ENCODE measurements at regions not wholly inside any gene's neighbourhood (a gene's known extent, or its start where the extent isn't known, plus 50 kb on each side); places are given as distances from the start of the nearest gene placed in this dataset.

DNA sequence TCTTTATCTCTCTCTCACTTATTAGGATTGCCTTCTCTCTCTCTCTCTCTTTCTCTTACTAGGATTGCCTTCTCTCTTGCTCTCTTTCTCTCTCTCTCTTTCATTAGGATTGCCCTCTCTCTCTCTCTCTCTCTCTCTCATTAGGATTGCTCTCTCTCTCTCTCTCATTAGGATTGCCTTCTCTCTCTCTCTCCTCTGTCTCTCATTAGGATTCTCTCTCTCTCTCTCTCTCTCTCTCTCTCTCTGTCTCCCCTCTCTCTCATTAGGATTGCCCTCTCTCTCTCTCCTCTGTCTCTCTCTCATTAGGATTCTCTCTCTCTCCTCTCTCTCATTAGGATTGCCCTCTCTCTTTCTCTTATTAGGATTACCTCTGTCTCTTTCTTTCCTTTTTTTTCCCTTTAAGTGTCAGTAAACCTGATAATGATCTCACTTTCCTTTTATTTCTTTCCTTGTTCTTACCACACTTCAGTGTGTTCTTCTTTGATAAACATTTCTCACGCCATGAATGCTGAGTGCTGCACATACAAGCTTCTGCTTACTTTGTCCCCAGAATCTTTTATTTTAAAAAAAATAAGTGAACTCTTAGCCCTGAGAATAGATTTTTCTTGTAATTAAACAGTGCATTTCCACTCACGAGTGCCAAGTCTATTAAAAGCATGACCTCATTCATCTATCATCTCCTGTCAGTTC lies 243.4 kb upstream of the TBC1D5 start:
- TF ChIP-seq, protein P1, sequence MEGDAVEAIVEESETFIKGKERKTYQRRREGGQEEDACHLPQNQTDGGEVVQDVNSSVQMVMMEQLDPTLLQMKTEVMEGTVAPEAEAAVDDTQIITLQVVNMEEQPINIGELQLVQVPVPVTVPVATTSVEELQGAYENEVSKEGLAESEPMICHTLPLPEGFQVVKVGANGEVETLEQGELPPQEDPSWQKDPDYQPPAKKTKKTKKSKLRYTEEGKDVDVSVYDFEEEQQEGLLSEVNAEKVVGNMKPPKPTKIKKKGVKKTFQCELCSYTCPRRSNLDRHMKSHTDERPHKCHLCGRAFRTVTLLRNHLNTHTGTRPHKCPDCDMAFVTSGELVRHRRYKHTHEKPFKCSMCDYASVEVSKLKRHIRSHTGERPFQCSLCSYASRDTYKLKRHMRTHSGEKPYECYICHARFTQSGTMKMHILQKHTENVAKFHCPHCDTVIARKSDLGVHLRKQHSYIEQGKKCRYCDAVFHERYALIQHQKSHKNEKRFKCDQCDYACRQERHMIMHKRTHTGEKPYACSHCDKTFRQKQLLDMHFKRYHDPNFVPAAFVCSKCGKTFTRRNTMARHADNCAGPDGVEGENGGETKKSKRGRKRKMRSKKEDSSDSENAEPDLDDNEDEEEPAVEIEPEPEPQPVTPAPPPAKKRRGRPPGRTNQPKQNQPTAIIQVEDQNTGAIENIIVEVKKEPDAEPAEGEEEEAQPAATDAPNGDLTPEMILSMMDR (IDR thresholded peaks at IDR 0.05; ENCODE audit: low read depth, low read length) = no peak
- H3K36me3 ChIP-seq = no peaks in the 10 kb centered on the region
- H3K4me3 ChIP-seq (ENCODE audit: low read depth, low read length) = no peak overlapping the region
- no peaks in the 10 kb centered on the region for H3K27me3 ChIP-seq (ENCODE audit: insufficient read depth, low read depth, severe bottlenecking)
- no peaks in the 10 kb centered on the region for H3K9me3 ChIP-seq (ENCODE audit: severe bottlenecking)
- H3K27ac ChIP-seq = no peak overlapping the region
- no peak for DNase-seq

- TF ChIP-seq, protein P1 (IDR thresholded peaks at IDR 0.05; ENCODE audit: low read depth, low read length) = no peak
- H3K4me3 ChIP-seq (ENCODE audit: low read depth, low read length) = no peak overlapping the region
- H3K9me3 ChIP-seq (ENCODE audit: severe bottlenecking) = no peaks in the 10 kb centered on the region
- no peaks in the 10 kb centered on the region for H3K36me3 ChIP-seq
- no peak for DNase-seq
- no peak overlapping the region for H3K27ac ChIP-seq
- H3K27me3 ChIP-seq (ENCODE audit: insufficient read depth, low read depth, severe bottlenecking) = no peaks in the 10 kb centered on the region
Observed at GRCh38 chr3:17983106-17983505, 240.7 kb upstream of the TBC1D5 start.

- TF ChIP-seq, protein P1 (IDR thresholded peaks at IDR 0.05; ENCODE audit: low read depth, low read length) = no peak
- H3K27me3 ChIP-seq (ENCODE audit: insufficient read depth, low read depth, severe bottlenecking) = no peaks in the 10 kb centered on the region
- no peak overlapping the region for H3K4me3 ChIP-seq (ENCODE audit: low read depth, low read length)
Observed at GRCh38 chr3:17982211-17982880, 239.9 kb upstream of the TBC1D5 start.

GRCh38 chr3:17980863-17981262 lies 238.4 kb upstream of the TBC1D5 start:
- Histone ChIP-seq H3K27ac (no peak overlapping the region), H3K4me3 (ENCODE audit: low read depth, low read length) (no peak overlapping the region)
- TF ChIP-seq, protein P1 (IDR thresholded peaks at IDR 0.05; ENCODE audit: low read depth, low read length) = no peak

More at GRCh38 chr3:17982211-17982880, 239.9 kb upstream of the TBC1D5 start:
- DNase-seq = no peak
- Histone ChIP-seq H3K36me3 (no peaks in the 10 kb centered on the region), H3K9me3 (ENCODE audit: severe bottlenecking) (no peaks in the 10 kb centered on the region), H3K27ac (no peak overlapping the region)

DNA sequence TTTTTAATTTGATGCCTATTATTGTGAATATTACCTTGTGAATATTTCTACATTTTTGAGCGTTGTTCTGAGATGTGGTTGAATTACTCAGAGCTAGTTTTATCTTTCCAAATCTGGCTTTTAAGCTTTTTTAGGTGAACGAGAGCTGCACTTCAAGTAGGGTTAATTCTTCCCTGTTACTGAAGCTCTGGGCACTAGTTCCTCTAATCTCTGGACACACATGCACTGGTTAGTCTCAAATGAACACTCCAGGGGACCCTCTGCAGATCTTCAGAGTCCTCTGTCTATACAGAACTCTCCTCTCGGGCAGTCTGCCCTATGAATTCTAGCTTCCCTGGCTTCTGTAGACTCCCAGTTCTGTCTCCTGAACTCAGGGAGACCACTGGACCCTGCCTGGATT lies 237.5 kb upstream of the TBC1D5 start:
- H3K27me3 ChIP-seq (ENCODE audit: insufficient read depth, low read depth, severe bottlenecking) = no peaks in the 10 kb centered on the region
- H3K4me3 ChIP-seq (ENCODE audit: low read depth, low read length) = no peak overlapping the region
- TF ChIP-seq, protein P1 (IDR thresholded peaks at IDR 0.05; ENCODE audit: low read depth, low read length) = no peak
- no peak for DNase-seq
- no peaks in the 10 kb centered on the region for H3K36me3 ChIP-seq
- H3K27ac ChIP-seq = no peak overlapping the region
- no peaks in the 10 kb centered on the region for H3K9me3 ChIP-seq (ENCODE audit: severe bottlenecking)

More at GRCh38 chr3:17980863-17981262, 238.4 kb upstream of the TBC1D5 start:
- no peak for DNase-seq
- Histone ChIP-seq H3K36me3 (no peaks in the 10 kb centered on the region), H3K9me3 (ENCODE audit: severe bottlenecking) (no peaks in the 10 kb centered on the region), H3K27me3 (ENCODE audit: insufficient read depth, low read depth, severe bottlenecking) (no peaks in the 10 kb centered on the region)
